GM18505 (cell line): ENCODE measurements at regions not wholly inside any gene's neighbourhood (a gene's known extent, or its start where the extent isn't known, plus 50 kb on each side); places are given as distances from the start of the nearest gene placed in this dataset.

Experiments
- ATAC-seq: cut with Tn5 transposase; IDR thresholded peaks from one replicate; pipeline ENCODE4 v1.9.1; 2021; ENCODE audit not compliant: unreplicated experiment
- POLR2A ChIP-seq: IDR thresholded peaks from 4 replicates; pipeline ENCODE4 v1.6.1; 2011; ENCODE audit warnings: borderline replicate concordance; ENCODE audit not compliant: insufficient read depth, insufficient read length; ENCODE audit errors: extremely low read depth

GRCh38 chr15:100703032-100703578 is 100.7 kb downstream of the ASB7 start:
- TF ChIP-seq POLR2A = no peak
- peak; percentile 100 for ATAC-seq

GRCh38 chr15:100703671-100704070 is 101.3 kb downstream of the ASB7 start:
- ATAC-seq = no peak
- TF ChIP-seq POLR2A = no peak

- no peak for ATAC-seq
- no peak for TF ChIP-seq POLR2A
Measured at GRCh38 chr15:100704281-100705055, 102.1 kb downstream of the ASB7 start.

- ATAC-seq = no peak
- TF ChIP-seq POLR2A = no peak
Measured at GRCh38 chr15:100705065-100705464, 102.7 kb downstream of the ASB7 start.

GRCh38 chr15:100705841-100706240 is 103.5 kb downstream of the ASB7 start:
- TF ChIP-seq POLR2A = no peak
- ATAC-seq = no peak

- no peak for TF ChIP-seq POLR2A
- no peak for ATAC-seq
Measured at GRCh38 chr15:100707229-100707628, 104.8 kb downstream of the ASB7 start.

- ATAC-seq = no peak
- TF ChIP-seq POLR2A = no peak
Measured at GRCh38 chr15:100708916-100709315, 106.5 kb downstream of the ASB7 start.

- no peak for ATAC-seq
- no peak for TF ChIP-seq POLR2A
Measured at GRCh38 chr15:100710222-100710621, 107.8 kb downstream of the ASB7 start.

- TF ChIP-seq POLR2A = no peak
- ATAC-seq = no peak
Measured at GRCh38 chr15:100710744-100711515, 108.5 kb downstream of the ASB7 start.

GRCh38 chr15:100711516-100712021 is 109.2 kb downstream of the ASB7 start:
- no peak for TF ChIP-seq POLR2A
- ATAC-seq = no peak

GRCh38 chr15:100712226-100712625 is 109.8 kb downstream of the ASB7 start:
- ATAC-seq = no peak
- no peak for TF ChIP-seq POLR2A

- TF ChIP-seq POLR2A = no peak
- no peak for ATAC-seq
Measured at GRCh38 chr15:100713163-100713867, 110.9 kb downstream of the ASB7 start.
